Cardiac muscle cell (in vitro differentiated cells and primary cell): ENCODE measurements at regions not wholly inside any gene's neighbourhood (a gene's known extent, or its start where the extent isn't known, plus 50 kb on each side); places are given as distances from the start of the nearest gene placed in this dataset.

Experiments
- DNase-seq, 2 donors: peaks; one replicate each; pipeline versions ENCODE4 v3.0.0 to v3.0.0-alpha.2; 2010 to 2017; ENCODE audit warnings: low read depth in 1 of 2, low spot score in 1 of 2
- H3K27ac ChIP-seq: fragments of 200-600 bp; sonication (generic); 2 replicates; pipeline ENCODE4 v1.5.1; 2016
- H3K27me3 ChIP-seq: fragments of 200-600 bp; sonication (generic); 2 replicates; pipeline ENCODE4 v1.6.0; 2016; ENCODE audit warnings: control low read depth
- H3K36me3 ChIP-seq: fragments of 200-600 bp; sonication (generic); 2 replicates; pipeline ENCODE4 v1.5.1; 2016; ENCODE audit warnings: control low read depth
- H3K4me1 ChIP-seq: fragments of 200-600 bp; sonication (generic); 2 replicates; pipeline ENCODE4 v1.8.1; 2017; ENCODE audit warnings: low read depth, mild to moderate bottlenecking, mixed run types
- H3K4me3 ChIP-seq: fragments of 200-600 bp; sonication (generic); 2 replicates; pipeline ENCODE4 v1.5.1; 2016; ENCODE audit warnings: mild to moderate bottlenecking
- H3K9me3 ChIP-seq: fragments of 200-600 bp; sonication (generic); 2 replicates; pipeline ENCODE4 v1.5.1; 2017; ENCODE audit warnings: low read depth, mild to moderate bottlenecking, control low read depth
- TF ChIP-seq, protein P1 (sequence below): IDR thresholded peaks from 2 replicates; pipeline ENCODE4 v1.5.1; 2012; ENCODE audit warnings: low read depth, mild to moderate bottlenecking, low read length

DNA sequence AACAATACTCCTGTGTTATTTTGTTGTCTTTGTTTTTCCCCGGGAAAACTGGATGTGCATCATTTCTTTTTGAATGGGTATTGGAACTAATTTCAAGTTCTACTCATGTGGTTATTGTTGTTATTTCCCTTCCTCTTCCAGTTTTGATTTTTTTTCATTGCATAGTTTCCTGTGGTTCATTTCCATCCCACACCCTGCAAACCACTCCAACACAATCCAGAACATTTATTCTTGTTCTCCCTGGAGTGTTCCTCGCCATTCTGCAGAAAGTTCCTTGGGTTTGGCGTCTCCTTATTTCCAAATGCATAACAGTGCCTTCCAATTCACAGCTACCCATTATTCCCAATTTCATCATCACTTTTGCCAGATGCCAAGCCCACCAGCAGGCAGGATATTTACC is 775.1 kb downstream of the TNS3 start:
- Histone ChIP-seq H3K27me3 (no peaks in the 10 kb centered on the region), H3K4me1 (no peaks in the 10 kb centered on the region), H3K27ac (no peak overlapping the region), H3K4me3 (no peak overlapping the region), H3K36me3 (no peaks in the 10 kb centered on the region), H3K9me3 (no peaks in the 10 kb centered on the region)
- TF ChIP-seq, protein P1, sequence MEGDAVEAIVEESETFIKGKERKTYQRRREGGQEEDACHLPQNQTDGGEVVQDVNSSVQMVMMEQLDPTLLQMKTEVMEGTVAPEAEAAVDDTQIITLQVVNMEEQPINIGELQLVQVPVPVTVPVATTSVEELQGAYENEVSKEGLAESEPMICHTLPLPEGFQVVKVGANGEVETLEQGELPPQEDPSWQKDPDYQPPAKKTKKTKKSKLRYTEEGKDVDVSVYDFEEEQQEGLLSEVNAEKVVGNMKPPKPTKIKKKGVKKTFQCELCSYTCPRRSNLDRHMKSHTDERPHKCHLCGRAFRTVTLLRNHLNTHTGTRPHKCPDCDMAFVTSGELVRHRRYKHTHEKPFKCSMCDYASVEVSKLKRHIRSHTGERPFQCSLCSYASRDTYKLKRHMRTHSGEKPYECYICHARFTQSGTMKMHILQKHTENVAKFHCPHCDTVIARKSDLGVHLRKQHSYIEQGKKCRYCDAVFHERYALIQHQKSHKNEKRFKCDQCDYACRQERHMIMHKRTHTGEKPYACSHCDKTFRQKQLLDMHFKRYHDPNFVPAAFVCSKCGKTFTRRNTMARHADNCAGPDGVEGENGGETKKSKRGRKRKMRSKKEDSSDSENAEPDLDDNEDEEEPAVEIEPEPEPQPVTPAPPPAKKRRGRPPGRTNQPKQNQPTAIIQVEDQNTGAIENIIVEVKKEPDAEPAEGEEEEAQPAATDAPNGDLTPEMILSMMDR = no peak
- no peak for DNase-seq

DNA sequence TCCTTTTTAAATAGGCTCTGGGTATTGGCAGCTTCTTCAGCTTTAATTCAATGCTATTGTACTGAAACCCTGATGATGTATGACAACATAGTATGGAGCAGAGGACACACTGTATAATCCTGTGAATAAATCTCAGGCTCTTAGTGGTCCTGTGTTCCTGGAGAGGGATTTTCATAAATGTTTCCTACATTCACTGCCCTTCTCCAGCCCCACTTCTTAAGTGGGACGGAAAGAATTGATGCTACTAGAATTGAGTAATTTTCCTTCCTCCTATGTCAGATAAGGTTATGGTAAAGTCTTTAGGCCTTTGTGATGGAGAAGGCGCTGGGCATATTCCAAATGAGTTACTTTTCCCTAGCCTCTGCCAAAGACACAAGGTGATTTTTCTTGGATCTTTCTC is 779.4 kb downstream of the TNS3 start:
- Histone ChIP-seq H3K9me3 (no peaks in the 10 kb centered on the region), H3K27me3 (no peaks in the 10 kb centered on the region), H3K4me1 (no peaks in the 10 kb centered on the region), H3K36me3 (no peaks in the 10 kb centered on the region), H3K27ac (no peak overlapping the region), H3K4me3 (no peak overlapping the region)
- DNase-seq = no peak
- TF ChIP-seq, protein P1 = no peak

DNA sequence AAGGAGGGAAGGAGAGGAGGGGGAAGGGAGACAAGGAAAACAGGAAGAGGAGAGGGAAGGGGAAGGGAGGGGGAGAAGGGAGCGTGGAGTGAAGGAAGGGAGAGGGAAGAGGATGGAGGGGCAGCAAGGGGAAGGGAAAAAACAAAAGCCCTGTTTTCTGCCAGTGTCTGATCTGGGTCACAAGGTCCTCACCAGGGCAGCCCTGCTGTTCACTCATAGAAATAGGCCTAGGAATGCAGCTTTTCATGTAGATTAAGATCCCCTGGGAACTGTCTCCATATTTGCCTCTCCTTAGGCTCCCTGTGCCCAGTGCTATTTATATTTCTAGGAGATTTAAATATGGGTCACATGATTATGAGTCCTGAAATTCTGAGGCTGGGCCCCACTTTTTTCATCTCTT is 790.7 kb downstream of the TNS3 start:
- H3K9me3 ChIP-seq = no peaks in the 10 kb centered on the region

DNA sequence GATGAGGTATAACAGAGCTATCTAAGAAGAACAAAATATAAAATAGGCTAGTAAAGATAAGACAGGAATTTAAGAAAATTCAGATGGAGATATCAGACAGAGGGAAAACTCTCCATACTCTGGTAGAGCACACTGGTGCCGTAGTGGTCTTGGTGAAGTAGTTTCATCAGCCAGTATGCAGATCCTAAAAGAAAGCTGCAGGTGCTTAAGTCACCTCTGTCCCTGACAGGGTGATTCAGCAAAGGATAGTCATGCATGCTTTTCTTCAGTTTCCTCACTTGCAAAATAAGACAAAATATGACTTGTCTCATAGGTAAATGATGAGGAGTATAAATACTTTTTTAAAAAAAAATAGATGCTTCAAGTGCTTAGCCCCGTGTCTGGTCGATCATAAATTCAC is 794.9 kb downstream of the TNS3 start:
- Histone ChIP-seq H3K4me3 (no peak overlapping the region), H3K27ac (no peak overlapping the region), H3K4me1 (no peaks in the 10 kb centered on the region), H3K9me3 (no peaks in the 10 kb centered on the region), H3K27me3 (no peaks in the 10 kb centered on the region), H3K36me3 (no peaks in the 10 kb centered on the region)
- DNase-seq = no peak
- TF ChIP-seq, protein P1 = no peak

More for the DNA sequence above, 790.7 kb downstream of the TNS3 start:
- TF ChIP-seq, protein P1 = no peak
- Histone ChIP-seq H3K27me3 (no peaks in the 10 kb centered on the region), H3K36me3 (no peaks in the 10 kb centered on the region), H3K27ac (no peak overlapping the region), H3K4me3 (no peak overlapping the region), H3K4me1 (no peaks in the 10 kb centered on the region)
- no peak for DNase-seq

GRCh38 chr7:46786221-46786954 is 795.5 kb downstream of the TNS3 start:
- Histone ChIP-seq H3K27ac (no peak overlapping the region), H3K27me3 (no peaks in the 10 kb centered on the region), H3K9me3 (no peaks in the 10 kb centered on the region), H3K4me3 (no peak overlapping the region), H3K4me1 (no peaks in the 10 kb centered on the region), H3K36me3 (no peaks in the 10 kb centered on the region)
- TF ChIP-seq, protein P1 = no peak
- DNase-seq = no peak
